RWPE2 (cell line): ENCODE measurements at regions not wholly inside any gene's neighbourhood (a gene's known extent, or its start where the extent isn't known, plus 50 kb on each side); places are given as distances from the start of the nearest gene placed in this dataset.

Source experiments
- ATAC-seq: fragments of 200-7000 bp; cut with Tn5 transposase; 3 replicates; pipeline ENCODE4 v1.9.1; 2021; ENCODE audit warnings: low read depth
- DNase-seq: peaks from one replicate; pipeline ENCODE4 v3.0.0-alpha.2; 2020; ENCODE audit warnings: low spot score
- H3K27ac ChIP-seq: fragments of 450-650 bp; 2 replicates; pipeline ENCODE4 v1.5.1; 2017; ENCODE audit warnings: mild to moderate bottlenecking; ENCODE audit not compliant: poor library complexity, severe bottlenecking
- H3K27me3 ChIP-seq: fragments of 250-450 bp; sonication (Bioruptor Pico); 2 replicates; pipeline ENCODE4 v1.5.1; 2021; ENCODE audit warnings: mild to moderate bottlenecking, moderate library complexity; ENCODE audit not compliant: insufficient read depth, poor library complexity, severe bottlenecking
- H3K36me3 ChIP-seq: fragments of 250-450 bp; sonication (Bioruptor Pico); 2 replicates; pipeline ENCODE4 v1.5.1; 2020; ENCODE audit warnings: low read depth, mild to moderate bottlenecking, moderate library complexity
- H3K4me1 ChIP-seq: fragments of 250-450 bp; sonication (Bioruptor Pico); 2 replicates; pipeline ENCODE4 v1.5.1; 2021; ENCODE audit warnings: mild to moderate bottlenecking, moderate library complexity; ENCODE audit not compliant: insufficient read depth, poor library complexity, severe bottlenecking
- H3K4me3 ChIP-seq: fragments of 250-450 bp; sonication (Bioruptor Pico); 2 replicates; pipeline ENCODE4 v1.5.1; 2021; ENCODE audit warnings: mild to moderate bottlenecking, moderate library complexity; ENCODE audit not compliant: severe bottlenecking
- H3K9me3 ChIP-seq: fragments of 250-450 bp; sonication (Bioruptor Pico); 2 replicates; pipeline ENCODE4 v1.5.1; 2021; ENCODE audit warnings: mild to moderate bottlenecking, moderate library complexity; ENCODE audit not compliant: severe bottlenecking
- TF ChIP-seq, protein P1 (sequence below): fragments of 450-650 bp; IDR thresholded peaks from one replicate; pipeline ENCODE4 v1.5.1; 2017; ENCODE audit warnings: mild to moderate bottlenecking, moderate library complexity; ENCODE audit not compliant: poor library complexity, severe bottlenecking

GRCh38 chr12:115343008-115343407, 659.0 kb upstream of the TBX3 start:
- DNase-seq, result no peak
- Histone ChIP-seq H3K27me3 (no peaks in the 10 kb centered on the region), H3K9me3 (no peaks in the 10 kb centered on the region), H3K27ac (no peak overlapping the region), H3K36me3 (no peaks in the 10 kb centered on the region), H3K4me3 (no peak overlapping the region), H3K4me1 (peaks cover 15% of the 10 kb centered on the region)
- TF ChIP-seq, protein P1, sequence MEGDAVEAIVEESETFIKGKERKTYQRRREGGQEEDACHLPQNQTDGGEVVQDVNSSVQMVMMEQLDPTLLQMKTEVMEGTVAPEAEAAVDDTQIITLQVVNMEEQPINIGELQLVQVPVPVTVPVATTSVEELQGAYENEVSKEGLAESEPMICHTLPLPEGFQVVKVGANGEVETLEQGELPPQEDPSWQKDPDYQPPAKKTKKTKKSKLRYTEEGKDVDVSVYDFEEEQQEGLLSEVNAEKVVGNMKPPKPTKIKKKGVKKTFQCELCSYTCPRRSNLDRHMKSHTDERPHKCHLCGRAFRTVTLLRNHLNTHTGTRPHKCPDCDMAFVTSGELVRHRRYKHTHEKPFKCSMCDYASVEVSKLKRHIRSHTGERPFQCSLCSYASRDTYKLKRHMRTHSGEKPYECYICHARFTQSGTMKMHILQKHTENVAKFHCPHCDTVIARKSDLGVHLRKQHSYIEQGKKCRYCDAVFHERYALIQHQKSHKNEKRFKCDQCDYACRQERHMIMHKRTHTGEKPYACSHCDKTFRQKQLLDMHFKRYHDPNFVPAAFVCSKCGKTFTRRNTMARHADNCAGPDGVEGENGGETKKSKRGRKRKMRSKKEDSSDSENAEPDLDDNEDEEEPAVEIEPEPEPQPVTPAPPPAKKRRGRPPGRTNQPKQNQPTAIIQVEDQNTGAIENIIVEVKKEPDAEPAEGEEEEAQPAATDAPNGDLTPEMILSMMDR, result no peak
- ATAC-seq, result no peak

DNA sequence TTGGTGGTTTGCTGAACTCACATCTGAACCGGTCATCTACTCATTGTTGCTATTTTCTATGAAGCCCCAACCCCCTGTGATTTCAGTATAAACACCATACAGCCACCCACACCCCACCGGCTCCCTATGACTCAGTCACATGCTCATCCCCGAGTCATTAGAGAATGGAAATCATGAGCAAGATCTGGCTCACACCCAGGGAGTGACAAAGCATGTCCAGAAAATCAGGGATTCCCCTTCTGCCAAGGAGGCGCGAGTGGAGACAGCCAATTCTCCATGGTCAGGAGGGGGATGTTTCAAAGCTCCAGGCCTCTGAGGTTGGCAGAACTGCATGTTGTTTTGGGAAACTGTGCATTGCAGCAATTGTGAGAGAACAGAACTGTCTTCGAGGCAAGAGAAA, 657.5 kb upstream of the TBX3 start:
- DNase-seq (peak; percentile 93), ATAC-seq (peak; percentile 90)
- H3K9me3 ChIP-seq, result no peaks in the 10 kb centered on the region
- H3K4me1 ChIP-seq, result peaks cover 19% of the 10 kb centered on the region
- no peaks in the 10 kb centered on the region for H3K36me3 ChIP-seq
- H3K27me3 ChIP-seq, result no peaks in the 10 kb centered on the region
- no peak overlapping the region for H3K4me3 ChIP-seq
- H3K27ac ChIP-seq, result peak overlapping the region; percentile 35
- TF ChIP-seq, protein P1, result no peak

GRCh38 chr12:115338566-115339294, 654.8 kb upstream of the TBX3 start:
- Histone ChIP-seq H3K9me3 (no peaks in the 10 kb centered on the region), H3K27me3 (no peaks in the 10 kb centered on the region), H3K27ac (peak overlapping the region; percentile 35), H3K4me1 (peaks cover 19% of the 10 kb centered on the region), H3K4me3 (no peak overlapping the region), H3K36me3 (no peaks in the 10 kb centered on the region)
- no peak for DNase-seq
- no peak for ATAC-seq
- TF ChIP-seq, protein P1, result no peak

DNA sequence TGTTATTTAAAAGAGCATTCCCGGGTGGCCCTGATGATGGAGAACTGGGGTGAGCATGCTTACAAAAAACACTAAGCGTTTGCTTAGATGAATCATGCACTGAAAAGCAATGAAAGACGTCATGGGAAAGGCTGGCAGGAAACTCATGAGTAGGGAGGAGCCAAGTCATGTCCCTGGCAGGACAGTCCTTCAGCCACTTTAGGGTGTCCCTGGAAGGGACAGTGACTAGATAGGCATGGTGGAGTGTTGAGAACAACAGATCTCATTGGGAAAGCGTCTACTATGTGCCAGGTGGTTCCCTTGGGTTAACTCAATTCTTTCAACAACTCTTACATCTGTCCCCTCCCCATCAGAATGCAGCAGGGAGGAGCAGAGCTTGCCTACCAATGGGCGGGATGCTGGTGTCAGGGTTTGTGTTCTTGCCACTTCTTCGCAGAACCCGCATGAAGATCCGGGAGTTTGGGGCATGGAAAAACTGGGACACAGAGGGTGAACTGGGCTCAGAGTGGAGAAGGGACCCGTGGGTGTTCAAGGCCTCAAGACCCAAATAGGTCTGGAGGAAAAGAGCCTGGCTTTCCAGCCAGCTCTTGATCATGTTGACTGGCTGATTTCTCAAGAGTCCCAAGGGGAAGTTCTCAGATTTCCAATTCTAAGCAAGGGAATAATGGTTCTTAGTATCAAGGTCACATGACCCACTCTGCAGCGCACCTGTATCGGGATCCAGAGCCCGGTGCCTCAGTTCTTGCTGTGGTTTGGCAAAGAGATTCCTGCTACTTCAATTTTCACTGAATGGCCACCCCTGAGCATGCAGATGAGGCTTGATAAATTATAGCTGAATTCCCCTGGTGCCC, 653.9 kb upstream of the TBX3 start:
- DNase-seq (no peak), ATAC-seq (peak; percentile 77)
- TF ChIP-seq, protein P1, result no peak
- H3K27ac ChIP-seq, result peak overlapping the region; percentile 35
- no peaks in the 10 kb centered on the region for H3K36me3 ChIP-seq
- no peak overlapping the region for H3K4me3 ChIP-seq
- no peaks in the 10 kb centered on the region for H3K9me3 ChIP-seq
- peaks cover 19% of the 10 kb centered on the region for H3K4me1 ChIP-seq
- H3K27me3 ChIP-seq, result no peaks in the 10 kb centered on the region
